CD14-positive monocyte (primary cell): ENCODE measurements at regions not wholly inside any gene's neighbourhood (a gene's known extent, or its start where the extent isn't known, plus 50 kb on each side); places are given as distances from the start of the nearest gene placed in this dataset.

ENCODE experiments used
- DNase-seq, 3 donors: peaks; one replicate each; pipeline ENCODE4 v3.0.0-alpha.2; 2011 to 2022
- H2AFZ ChIP-seq: 2 replicates; pipeline ENCODE4 v1.6.0; 2012; ENCODE audit warnings: mild to moderate bottlenecking, low read depth, low read length, inconsistent platforms; ENCODE audit not compliant: insufficient read depth, poor library complexity, severe bottlenecking
- H3K27ac ChIP-seq, 2 donors: 1 replicate in 1 of 2; 2 replicates in 1 of 2; pipeline ENCODE4 v1.5.1; 2012 to 2013; ENCODE audit warnings: low read length in 2 of 2, control low read depth in 1 of 2, inconsistent platforms in 1 of 2, low read depth in 1 of 2, mild to moderate bottlenecking in 1 of 2
- H3K27me3 ChIP-seq, 2 donors: one replicate each; pipeline versions ENCODE4 v1.6.0 to v1.6.1; 2011 to 2013; ENCODE audit warnings: low read length in 2 of 2; ENCODE audit not compliant: control insufficient read depth in 2 of 2, insufficient read depth in 2 of 2
- H3K36me3 ChIP-seq, 2 donors: replicated peaks in 1 of 2; 1 replicate in 1 of 2; 2 replicates in 1 of 2; pipeline versions ENCODE4 v1.5.1 to v1.6.1; 2012 to 2013; ENCODE audit warnings: low read length in 2 of 2, control low read depth in 1 of 2, inconsistent platforms in 1 of 2, mild to moderate bottlenecking in 1 of 2; ENCODE audit not compliant: insufficient read depth in 2 of 2, control insufficient read depth in 1 of 2
- H3K4me1 ChIP-seq, 2 donors: 1 replicate in 1 of 2; 2 replicates in 1 of 2; pipeline versions ENCODE4 v1.5.1 to v1.6.1; 2012 to 2013; ENCODE audit warnings: low read length in 2 of 2, control low read depth in 1 of 2, inconsistent platforms in 1 of 2, mild to moderate bottlenecking in 1 of 2, moderate library complexity in 1 of 2; ENCODE audit not compliant: insufficient read depth in 2 of 2, control insufficient read depth in 1 of 2
- H3K4me2 ChIP-seq: replicated peaks from 2 replicates; pipeline ENCODE3; 2012; ENCODE audit warnings: low read length, moderate library complexity, mild to moderate bottlenecking; ENCODE audit not compliant: poor library complexity, severe bottlenecking; ENCODE audit errors: extremely low read depth
- H3K4me3 ChIP-seq, 3 experiments: fragments of 200-600 bp in 1 of 3; sonication (generic) in 1 of 3; replicated peaks in 1 of 3; 1 replicate in 2 of 3; 2 replicates in 1 of 3; pipeline ENCODE4 v1.5.1; 2011 to 2013; ENCODE audit warnings: low read length in 3 of 3, mild to moderate bottlenecking in 3 of 3, control low read depth in 2 of 3, low read depth in 2 of 3, inconsistent platforms in 1 of 3, moderate library complexity in 1 of 3
- H3K79me2 ChIP-seq: 2 replicates; pipeline ENCODE4 v1.6.0; 2012; ENCODE audit warnings: mild to moderate bottlenecking, control low read depth, inconsistent platforms, low read length, moderate library complexity; ENCODE audit not compliant: insufficient read depth
- H3K9ac ChIP-seq: 2 replicates; pipeline ENCODE4 v1.6.0; 2017; ENCODE audit warnings: low read length, mild to moderate bottlenecking; ENCODE audit not compliant: insufficient read depth, poor library complexity, severe bottlenecking
- H3K9me3 ChIP-seq, 2 donors: replicated peaks in 1 of 2; 1 replicate in 1 of 2; 2 replicates in 1 of 2; pipeline versions ENCODE4 v1.5.1 to v1.6.1; 2012 to 2013; ENCODE audit warnings: low read length in 2 of 2, control low read depth in 1 of 2; ENCODE audit not compliant: control insufficient read depth in 1 of 2, insufficient read depth in 1 of 2
- H4K20me1 ChIP-seq: 2 replicates; pipeline ENCODE4 v1.6.0; 2012; ENCODE audit warnings: mild to moderate bottlenecking, low read length, control low read depth, moderate library complexity; ENCODE audit not compliant: insufficient read depth
- H3K27ac Mint-ChIP-seq, 7 donors: one replicate each; pipeline ENCODE4 v1.8.0; 2020; ENCODE audit warnings: mild to moderate bottlenecking in 7 of 7, mixed read lengths in 7 of 7, moderate library complexity in 6 of 7, inconsistent platforms in 2 of 7
- H3K27me3 Mint-ChIP-seq, 3 donors: one replicate each; pipeline ENCODE4 v1.8.0; 2021 to 2022; ENCODE audit warnings: low read depth in 3 of 3, mild to moderate bottlenecking in 3 of 3, mixed read lengths in 3 of 3, moderate library complexity in 3 of 3, inconsistent platforms in 1 of 3
- H3K36me3 Mint-ChIP-seq, 2 donors: one replicate each; pipeline ENCODE4 v1.8.0; 2020; ENCODE audit warnings: mixed read lengths in 2 of 2, inconsistent platforms in 1 of 2, mild to moderate bottlenecking in 1 of 2
- H3K4me1 Mint-ChIP-seq: one replicate; pipeline ENCODE4 v1.8.0; 2020; ENCODE audit warnings: mild to moderate bottlenecking, mixed read lengths
- H3K4me3 Mint-ChIP-seq, 2 donors: one replicate each; pipeline ENCODE4 v1.8.0; 2020; ENCODE audit warnings: mild to moderate bottlenecking in 2 of 2, mixed read lengths in 2 of 2, moderate library complexity in 1 of 2
- H3K9me3 Mint-ChIP-seq, 7 donors: one replicate each; pipeline ENCODE4 v1.8.0; 2020 to 2022; ENCODE audit warnings: mixed read lengths in 7 of 7, mild to moderate bottlenecking in 6 of 7, moderate library complexity in 6 of 7, inconsistent platforms in 2 of 7
- WGBS: methylation state at CpG from one replicate; pipeline ENCODE4 v1.1.5; 2013; ENCODE audit warnings: missing lambda C conversion rate; ENCODE audit not compliant: insufficient coverage; 5-methylcytosine and 5-hydroxymethylcytosine counted together
- intact Hi-C, 2 donors: fragments of 100-400 bp; cut with micrococcal nuclease; formaldehyde crosslinking; loops; one replicate each; pipeline versions ENCODE4 v1.15.0 to v1.15.1; 2023
- TF ChIP-seq, protein P1 (sequence below): fragments of 200-600 bp; IDR thresholded peaks from one replicate; pipeline ENCODE4 v1.8.0; 2022; ENCODE audit warnings: antibody characterized with exemption, mild to moderate bottlenecking

DNA sequence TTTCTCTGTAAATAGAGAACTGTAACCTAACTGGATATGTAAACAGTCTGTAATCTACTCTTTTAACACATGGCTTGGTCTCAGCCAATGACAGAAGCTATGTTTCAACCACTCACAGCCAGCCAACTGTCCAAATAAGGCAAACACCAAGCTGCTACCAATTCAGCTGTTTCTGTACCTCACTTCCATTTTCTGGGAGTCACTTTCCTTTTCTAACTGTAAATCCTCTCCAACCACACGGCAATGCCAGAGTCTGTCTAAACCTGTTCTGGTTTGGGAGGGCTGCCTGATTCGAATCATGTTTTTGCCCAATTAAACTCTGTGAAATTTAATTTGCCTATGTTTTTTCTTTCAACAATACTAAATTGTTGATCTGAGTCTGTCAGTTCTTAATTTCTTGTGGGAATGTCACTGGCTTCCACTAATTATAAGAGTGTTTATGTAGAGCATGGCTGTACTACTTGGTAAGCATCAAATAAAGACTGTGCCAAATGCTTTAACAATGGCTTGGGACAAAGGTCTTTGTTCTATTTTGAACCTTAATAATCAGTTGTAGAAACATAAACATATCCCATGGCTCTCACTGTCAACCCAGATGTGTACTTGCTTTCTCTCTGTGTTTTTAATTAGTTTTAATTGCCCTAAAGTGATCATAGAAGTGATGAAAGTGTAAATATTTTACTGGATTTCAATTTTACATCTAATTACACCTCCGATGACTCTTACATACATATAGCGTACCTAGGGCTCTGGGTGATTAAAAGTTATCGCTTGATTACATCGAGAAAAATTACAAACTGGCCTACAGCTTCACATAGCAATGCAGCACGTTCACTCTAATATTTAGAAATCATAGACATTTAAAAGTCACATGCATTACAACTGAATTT lies 1144.6 kb upstream of the TMPRSS15 start:
- H3K27ac ChIP-seq = no peak overlapping the region
- no peaks in the 10 kb centered on the region for H3K79me2 ChIP-seq
- Mint-ChIP-seq H3K4me3 (no peak overlapping the region), H3K9me3 (peaks cover 9 to 24% (median 16%) of the 10 kb centered on the region in 7 donors), H3K36me3 (no peaks in the 10 kb centered on the region), H3K27me3 (no peaks in the 10 kb centered on the region), H3K27ac (no peak overlapping the region), H3K4me1 (no peaks in the 10 kb centered on the region)
- H3K4me3 ChIP-seq = no peak overlapping the region
- DNase-seq = no peak
- H3K4me1 ChIP-seq = no peaks in the 10 kb centered on the region
- intact Hi-C loops = no loop called here
- TF ChIP-seq, protein P1, sequence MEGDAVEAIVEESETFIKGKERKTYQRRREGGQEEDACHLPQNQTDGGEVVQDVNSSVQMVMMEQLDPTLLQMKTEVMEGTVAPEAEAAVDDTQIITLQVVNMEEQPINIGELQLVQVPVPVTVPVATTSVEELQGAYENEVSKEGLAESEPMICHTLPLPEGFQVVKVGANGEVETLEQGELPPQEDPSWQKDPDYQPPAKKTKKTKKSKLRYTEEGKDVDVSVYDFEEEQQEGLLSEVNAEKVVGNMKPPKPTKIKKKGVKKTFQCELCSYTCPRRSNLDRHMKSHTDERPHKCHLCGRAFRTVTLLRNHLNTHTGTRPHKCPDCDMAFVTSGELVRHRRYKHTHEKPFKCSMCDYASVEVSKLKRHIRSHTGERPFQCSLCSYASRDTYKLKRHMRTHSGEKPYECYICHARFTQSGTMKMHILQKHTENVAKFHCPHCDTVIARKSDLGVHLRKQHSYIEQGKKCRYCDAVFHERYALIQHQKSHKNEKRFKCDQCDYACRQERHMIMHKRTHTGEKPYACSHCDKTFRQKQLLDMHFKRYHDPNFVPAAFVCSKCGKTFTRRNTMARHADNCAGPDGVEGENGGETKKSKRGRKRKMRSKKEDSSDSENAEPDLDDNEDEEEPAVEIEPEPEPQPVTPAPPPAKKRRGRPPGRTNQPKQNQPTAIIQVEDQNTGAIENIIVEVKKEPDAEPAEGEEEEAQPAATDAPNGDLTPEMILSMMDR = no peak
- WGBS = no CpG with 5 or more reads among the region's 7 CpGs
- no peaks in the 10 kb centered on the region for H3K27me3 ChIP-seq
- peaks cover 5 to 18% of the 10 kb centered on the region in 2 donors for H3K9me3 ChIP-seq
- H3K9ac ChIP-seq = no peak overlapping the region
- H2AFZ ChIP-seq = no peak overlapping the region
- no peak overlapping the region for H3K4me2 ChIP-seq
- H4K20me1 ChIP-seq = no peaks in the 10 kb centered on the region
- H3K36me3 ChIP-seq = no peaks in the 10 kb centered on the region

DNA sequence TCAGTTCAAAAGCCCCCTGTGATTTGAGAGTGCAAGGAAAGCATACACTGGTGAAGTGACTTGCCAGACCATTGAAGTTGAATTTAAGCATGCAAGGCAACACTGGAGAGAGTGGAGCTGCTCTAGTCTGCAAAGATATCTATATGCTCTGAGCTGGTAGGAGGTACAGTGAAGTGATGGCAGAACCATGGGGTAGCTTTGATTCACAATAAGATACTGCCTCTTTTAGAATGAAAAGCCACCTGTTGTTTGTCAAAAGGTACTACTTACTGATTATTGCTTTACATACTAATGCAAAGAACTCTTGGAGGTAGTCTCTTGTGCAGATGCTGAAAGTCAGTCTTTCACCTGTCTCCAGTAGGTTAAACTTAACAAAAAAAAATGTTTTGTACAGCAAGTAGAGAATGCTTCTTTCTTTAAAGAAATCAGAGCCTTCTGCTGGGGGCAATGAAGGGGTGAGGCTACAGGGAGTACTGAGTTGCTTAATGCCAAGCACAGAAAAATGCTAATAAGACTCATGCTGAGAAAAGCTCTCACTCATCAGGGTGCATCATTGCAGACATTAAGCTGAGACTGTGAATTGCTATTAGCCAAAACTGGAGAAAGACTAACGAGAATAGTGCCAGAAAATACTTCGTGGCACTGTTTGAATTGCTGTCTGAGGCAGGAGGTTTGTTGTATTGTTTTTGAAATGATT lies 1150.5 kb upstream of the TMPRSS15 start:
- H3K27ac ChIP-seq = no peak overlapping the region
- H3K9ac ChIP-seq = no peak overlapping the region
- no peaks in the 10 kb centered on the region for H3K4me1 ChIP-seq
- peaks cover 0 to 3% of the 10 kb centered on the region in 2 donors for H3K9me3 ChIP-seq
- Mint-ChIP-seq H3K27me3 (no peaks in the 10 kb centered on the region), H3K9me3 (peaks cover 0 to 5% (median 4%) of the 10 kb centered on the region in 7 donors), H3K4me3 (no peak overlapping the region), H3K4me1 (no peaks in the 10 kb centered on the region), H3K27ac (no peak overlapping the region), H3K36me3 (no peaks in the 10 kb centered on the region)
- no peak for DNase-seq
- no peaks in the 10 kb centered on the region for H3K27me3 ChIP-seq
- H3K4me2 ChIP-seq = no peak overlapping the region
- 100% methylated on average over 1 of the region's 2 CpGs for WGBS
- no peaks in the 10 kb centered on the region for H3K79me2 ChIP-seq
- H3K36me3 ChIP-seq = no peaks in the 10 kb centered on the region
- intact Hi-C loops = no loop called here
- TF ChIP-seq, protein P1 = no peak
- no peak overlapping the region for H3K4me3 ChIP-seq
- no peaks in the 10 kb centered on the region for H4K20me1 ChIP-seq
- no peak overlapping the region for H2AFZ ChIP-seq
